Tibial artery (tissue), 4 donors: ENCODE measurements at regions not wholly inside any gene's neighbourhood (a gene's known extent, or its start where the extent isn't known, plus 50 kb on each side); places are given as distances from the start of the nearest gene placed in this dataset.
"Not testable (repeated sequence)": the region's sequence is repeated elsewhere in the genome, so short reads cannot be mapped to it uniquely, and the experiment has no call there.

Experiments used
- DNase-seq, 2 donors: peaks; one replicate each; pipeline ENCODE4 v3.0.0-alpha.2; 2019
- H3K27ac ChIP-seq, 2 donors: fragments of 200-600 bp; sonication (generic) in 1 of 2; 1 replicate in 1 of 2; 2 replicates in 1 of 2; pipeline ENCODE4 v1.5.1; 2018 to 2019; ENCODE audit warnings: mild to moderate bottlenecking in 1 of 2
- H3K27me3 ChIP-seq, 2 donors: fragments of 200-600 bp; sonication (generic) in 1 of 2; one replicate each; pipeline versions ENCODE4 v1.5.1 to v1.6.0; 2016 to 2019
- H3K36me3 ChIP-seq, 3 donors: fragments of 200-600 bp; sonication (generic) in 2 of 3; one replicate each; pipeline ENCODE4 v1.5.1; 2016 to 2019; ENCODE audit warnings: mild to moderate bottlenecking in 2 of 3
- H3K4me1 ChIP-seq, 4 donors: fragments of 200-600 bp; sonication (generic) in 2 of 4; 1 replicate in 3 of 4; 2 replicates in 1 of 4; pipeline ENCODE4 v1.5.1; 2016 to 2019
- H3K4me3 ChIP-seq, 2 donors: fragments of 200-600 bp; sonication (generic) in 1 of 2; 1 replicate in 1 of 2; 2 replicates in 1 of 2; pipeline ENCODE4 v1.5.1; 2018 to 2019; ENCODE audit warnings: mild to moderate bottlenecking in 2 of 2
- H3K9me3 ChIP-seq, 3 donors: fragments of 200-600 bp; sonication (generic) in 1 of 3; one replicate each; pipeline ENCODE4 v1.5.1; 2016 to 2019
- CTCF ChIP-seq, 2 experiments: fragments of 200-600 bp in 1 of 2; fragments of 450-650 bp in 1 of 2; IDR thresholded peaks; one replicate each; pipeline ENCODE4 v1.5.1; 2017 to 2019; ENCODE audit warnings: antibody characterized with exemption in 2 of 2, mild to moderate bottlenecking in 1 of 2, moderate library complexity in 1 of 2
- intact Hi-C: fragments of 100-400 bp; cut with DNase I; formaldehyde crosslinking; loops from one replicate; pipeline ENCODE4 v1.15.0; 2023; ENCODE audit warnings: low total_unique reads

- Histone ChIP-seq H3K9me3 (no peaks in the 10 kb centered on the region), H3K36me3 (no peaks in the 10 kb centered on the region), H3K4me3 (no peak overlapping the region), H3K4me1 (no peaks in the 10 kb centered on the region), H3K27me3 (no peaks in the 10 kb centered on the region), H3K27ac (no peak overlapping the region)
- intact Hi-C loops = no loop called here
- no peak for TF ChIP-seq CTCF (IDR thresholded peaks at IDR 0.05)
- no peak for DNase-seq
Observed at GRCh38 chr3:26012241-26012745, 222.4 kb downstream of the OXSM start.

- H3K36me3 ChIP-seq = no peaks in the 10 kb centered on the region
- H3K27ac ChIP-seq = no peak overlapping the region
- no peak for DNase-seq
- no peak overlapping the region for H3K4me3 ChIP-seq
- intact Hi-C loops = no loop called here
- H3K9me3 ChIP-seq = no peaks in the 10 kb centered on the region
- no peak for TF ChIP-seq CTCF (IDR thresholded peaks at IDR 0.05)
- no peaks in the 10 kb centered on the region for H3K27me3 ChIP-seq
- no peaks in the 10 kb centered on the region for H3K4me1 ChIP-seq
Observed at GRCh38 chr3:26015752-26016151, 225.9 kb downstream of the OXSM start.

- Histone ChIP-seq H3K4me1 (no peaks in the 10 kb centered on the region), H3K4me3 (no peak overlapping the region), H3K27ac (no peak overlapping the region), H3K9me3 (no peaks in the 10 kb centered on the region), H3K27me3 (no peaks in the 10 kb centered on the region), H3K36me3 (no peaks in the 10 kb centered on the region)
- no peak for DNase-seq
- intact Hi-C loops = no loop called here
- TF ChIP-seq CTCF (IDR thresholded peaks at IDR 0.05) = no peak
Observed at GRCh38 chr3:26018889-26019288, 229.0 kb downstream of the OXSM start.

GRCh38 chr3:26024206-26024605 is 234.3 kb downstream of the OXSM start:
- H3K4me1 ChIP-seq, H3K27ac ChIP-seq, H3K4me3 ChIP-seq, intact Hi-C loops, H3K36me3 ChIP-seq, H3K9me3 ChIP-seq, H3K27me3 ChIP-seq, DNase-seq: not testable (repeated sequence)

- intact Hi-C loops = no loop called here
- DNase-seq = no peak
- no peak for TF ChIP-seq CTCF (IDR thresholded peaks at IDR 0.05)
Observed at GRCh38 chr3:26029321-26029720, 239.4 kb downstream of the OXSM start.

GRCh38 chr3:26042126-26042525 is 252.2 kb downstream of the OXSM start:
- H3K27ac ChIP-seq, H3K4me3 ChIP-seq, DNase-seq, H3K9me3 ChIP-seq, H3K36me3 ChIP-seq, H3K4me1 ChIP-seq, intact Hi-C loops, H3K27me3 ChIP-seq: not testable (repeated sequence)

More at GRCh38 chr3:26029321-26029720, 239.4 kb downstream of the OXSM start:
- Histone ChIP-seq H3K9me3 (peaks cover 0 to 8% (median 0%) of the 10 kb centered on the region in 3 donors), H3K4me3 (no peak overlapping the region), H3K4me1 (no peaks in the 10 kb centered on the region), H3K36me3 (no peaks in the 10 kb centered on the region), H3K27ac (no peak overlapping the region), H3K27me3 (no peaks in the 10 kb centered on the region)

- no peak for TF ChIP-seq CTCF (IDR thresholded peaks at IDR 0.05)
- no peak for DNase-seq
- no peaks in the 10 kb centered on the region for H3K36me3 ChIP-seq
- no peaks in the 10 kb centered on the region for H3K27me3 ChIP-seq
- intact Hi-C loops = no loop called here
- no peaks in the 10 kb centered on the region for H3K4me1 ChIP-seq
- no peak overlapping the region for H3K4me3 ChIP-seq
- no peaks in the 10 kb centered on the region for H3K9me3 ChIP-seq
- no peak overlapping the region for H3K27ac ChIP-seq
Observed at GRCh38 chr3:26049951-26050350, 260.1 kb downstream of the OXSM start.
